ENCODE measurements at regions not wholly inside any gene's neighbourhood (a gene's known extent, or its start where the extent isn't known, plus 50 kb on each side); places are given as distances from the start of the nearest gene placed in this dataset.

GRCh38 chr7:22640269-22640668 is 86.7 kb upstream of the IL6 start:
- Histone ChIP-seq H3K36me3 (ENCODE audit: control insufficient read depth, insufficient read depth, low read length) (no peaks in the 10 kb centered on the region), H3K4me3 (replicated peaks; ENCODE audit: low read depth, low read length) (no peak overlapping the region), H3K27me3 (replicated peaks; ENCODE audit: control insufficient read depth, insufficient read depth, low read length) (no peaks in the 10 kb centered on the region)
- peak; percentile 31 for DNase-seq (ENCODE audit: extremely low read depth, insufficient read length)
- no peak for TF ChIP-seq CTCF (IDR thresholded peaks at IDR 0.05; ENCODE audit: insufficient read depth, low read length, poor library complexity, severe bottlenecking)

- Histone ChIP-seq H3K27me3 (replicated peaks; ENCODE audit: control insufficient read depth, insufficient read depth, low read length) (no peaks in the 10 kb centered on the region), H3K4me3 (replicated peaks; ENCODE audit: low read depth, low read length) (no peak overlapping the region), H3K36me3 (ENCODE audit: control insufficient read depth, insufficient read depth, low read length) (no peaks in the 10 kb centered on the region)
- no peak for TF ChIP-seq CTCF (IDR thresholded peaks at IDR 0.05; ENCODE audit: insufficient read depth, low read length, poor library complexity, severe bottlenecking)
- DNase-seq (ENCODE audit: extremely low read depth, insufficient read length): no peak
These were observed 87.6 kb upstream of the IL6 start for GRCh38 chr7:22639396-22639795.

- no peaks in the 10 kb centered on the region for H3K36me3 ChIP-seq (ENCODE audit: control insufficient read depth, insufficient read depth, low read length)
- no peak overlapping the region for H3K4me3 ChIP-seq (replicated peaks; ENCODE audit: low read depth, low read length)
- H3K27me3 ChIP-seq (replicated peaks; ENCODE audit: control insufficient read depth, insufficient read depth, low read length): no peaks in the 10 kb centered on the region
- TF ChIP-seq CTCF (IDR thresholded peaks at IDR 0.05; ENCODE audit: insufficient read depth, low read length, poor library complexity, severe bottlenecking): no peak
- DNase-seq (ENCODE audit: extremely low read depth, insufficient read length): no peak
These were observed 91.7 kb upstream of the IL6 start for GRCh38 chr7:22635349-22635748.

GRCh38 chr7:22633954-22634474 is 93.0 kb upstream of the IL6 start:
- no peak for TF ChIP-seq CTCF (IDR thresholded peaks at IDR 0.05; ENCODE audit: insufficient read depth, low read length, poor library complexity, severe bottlenecking)
- no peaks in the 10 kb centered on the region for H3K36me3 ChIP-seq (ENCODE audit: control insufficient read depth, insufficient read depth, low read length)
- no peak overlapping the region for H3K4me3 ChIP-seq (replicated peaks; ENCODE audit: low read depth, low read length)
- peaks cover 1% of the 10 kb centered on the region; the same call in 1 of the 2 replicates for H3K27me3 ChIP-seq (replicated peaks; ENCODE audit: control insufficient read depth, insufficient read depth, low read length)
- DNase-seq (ENCODE audit: extremely low read depth, insufficient read length): no peak

- DNase-seq (ENCODE audit: extremely low read depth, insufficient read length): no peak
- Histone ChIP-seq H3K27me3 (replicated peaks; ENCODE audit: control insufficient read depth, insufficient read depth, low read length) (peaks cover 1% of the 10 kb centered on the region; the same call in 1 of the 2 replicates), H3K36me3 (ENCODE audit: control insufficient read depth, insufficient read depth, low read length) (no peaks in the 10 kb centered on the region), H3K4me3 (replicated peaks; ENCODE audit: low read depth, low read length) (no peak overlapping the region)
- no peak for TF ChIP-seq CTCF (IDR thresholded peaks at IDR 0.05; ENCODE audit: insufficient read depth, low read length, poor library complexity, severe bottlenecking)
These were observed 93.6 kb upstream of the IL6 start for GRCh38 chr7:22633286-22633953.
